GM21526 (cell line): ENCODE measurements at regions not wholly inside any gene's neighbourhood (a gene's known extent, or its start where the extent isn't known, plus 50 kb on each side); places are given as distances from the start of the nearest gene placed in this dataset.
"Not testable (repeated sequence)": the region's sequence is repeated elsewhere in the genome, so short reads cannot be mapped to it uniquely, and the experiment has no call there.

Experiments used
- ATAC-seq: cut with Tn5 transposase; IDR thresholded peaks from one replicate; pipeline ENCODE4 v1.9.1; 2021; ENCODE audit warnings: moderate library complexity; ENCODE audit not compliant: unreplicated experiment, low FRiP score

- no peak for ATAC-seq
Observed at GRCh38 chr9:115425601-115426000, 307.6 kb upstream of the TNC start.

GRCh38 chr9:115437418-115437817 lies 319.5 kb upstream of the TNC start:
- ATAC-seq = no peak

- ATAC-seq = no peak
Observed at GRCh38 chr9:115439641-115440040, 321.7 kb upstream of the TNC start.

- no peak for ATAC-seq
Observed at GRCh38 chr9:115442054-115442453, 324.1 kb upstream of the TNC start.

- no peak for ATAC-seq
Observed at GRCh38 chr9:115443890-115444289, 325.9 kb upstream of the TNC start.

- ATAC-seq = no peak
Observed at GRCh38 chr9:115444959-115445358, 327.0 kb upstream of the TNC start.

GRCh38 chr9:115445655-115446054 lies 327.7 kb upstream of the TNC start:
- ATAC-seq = no peak

GRCh38 chr9:115456515-115456914 lies 338.6 kb upstream of the TNC start:
- ATAC-seq = no peak

GRCh38 chr9:115461280-115461679 lies 343.3 kb upstream of the TNC start:
- no peak for ATAC-seq

GRCh38 chr9:115462623-115463022 lies 344.7 kb upstream of the TNC start:
- no peak for ATAC-seq

- ATAC-seq = no peak
Observed at GRCh38 chr9:115466756-115467155, 348.8 kb upstream of the TNC start.

GRCh38 chr9:115469841-115470240 lies 351.9 kb upstream of the TNC start:
- no peak for ATAC-seq

GRCh38 chr9:115473032-115473431 lies 355.1 kb upstream of the TNC start:
- not testable (repeated sequence) for ATAC-seq

GRCh38 chr9:115481769-115482168 lies 363.8 kb upstream of the TNC start:
- no peak for ATAC-seq

- ATAC-seq = no peak
Observed at GRCh38 chr9:115482747-115483146, 364.8 kb upstream of the TNC start.

- no peak for ATAC-seq
Observed at GRCh38 chr9:115492869-115493268, 374.9 kb upstream of the TNC start.

GRCh38 chr9:115494393-115494792 lies 376.4 kb upstream of the TNC start:
- no peak for ATAC-seq

GRCh38 chr9:115495052-115495635 lies 377.2 kb upstream of the TNC start:
- ATAC-seq = no peak

- ATAC-seq = no peak
Observed at GRCh38 chr9:115495836-115496235, 377.9 kb upstream of the TNC start.

GRCh38 chr9:115498303-115498702 lies 380.3 kb upstream of the TNC start:
- ATAC-seq = no peak

- no peak for ATAC-seq
Observed at GRCh38 chr9:115507148-115507547, 389.2 kb upstream of the TNC start.

- no peak for ATAC-seq
Observed at GRCh38 chr9:115513148-115513547, 395.2 kb upstream of the TNC start.

- no peak for ATAC-seq
Observed at GRCh38 chr9:115514454-115514853, 396.5 kb upstream of the TNC start.
